Fibroblast of villous mesenchyme (primary cell): ENCODE measurements at regions not wholly inside any gene's neighbourhood (a gene's known extent, or its start where the extent isn't known, plus 50 kb on each side); places are given as distances from the start of the nearest gene placed in this dataset.
"Not testable (repeated sequence)": the region's sequence is repeated elsewhere in the genome, so short reads cannot be mapped to it uniquely, and the experiment has no call there.

ENCODE experiments used
- DNase-seq: peaks from one replicate; pipeline ENCODE4 v3.0.0-alpha.2; 2010; ENCODE audit warnings: low read depth
- H3K4me3 ChIP-seq: 2 replicates; pipeline ENCODE4 v1.5.1; 2011; ENCODE audit warnings: low read depth, mild to moderate bottlenecking, low read length
- CTCF ChIP-seq: IDR thresholded peaks from 2 replicates; pipeline ENCODE4 v1.5.1; 2012; ENCODE audit warnings: low read depth, mild to moderate bottlenecking, low read length; ENCODE audit not compliant: insufficient read depth

- no peak for DNase-seq
- TF ChIP-seq CTCF, result no peak
- no peak overlapping the region for H3K4me3 ChIP-seq
These were observed 1336.7 kb upstream of the CITED2 start for GRCh38 chr6:140711019-140711613.

GRCh38 chr6:140708441-140708840 lies 1334.0 kb upstream of the CITED2 start:
- DNase-seq, result peak; percentile 23
- no peak for TF ChIP-seq CTCF

GRCh38 chr6:140704008-140704407 lies 1329.6 kb upstream of the CITED2 start:
- H3K4me3 ChIP-seq, DNase-seq: not testable (repeated sequence)

More at GRCh38 chr6:140708441-140708840, 1334.0 kb upstream of the CITED2 start:
- H3K4me3 ChIP-seq, result no peak overlapping the region

GRCh38 chr6:140697585-140697984 lies 1323.1 kb upstream of the CITED2 start:
- TF ChIP-seq CTCF, result no peak
- DNase-seq, result no peak
- no peak overlapping the region for H3K4me3 ChIP-seq

- no peak for DNase-seq
- H3K4me3 ChIP-seq, result no peak overlapping the region
- TF ChIP-seq CTCF, result no peak
These were observed 1310.5 kb upstream of the CITED2 start for GRCh38 chr6:140684776-140685550.

GRCh38 chr6:140677781-140678528 lies 1303.5 kb upstream of the CITED2 start:
- TF ChIP-seq CTCF, result no peak
- DNase-seq, result peak; percentile 38
- H3K4me3 ChIP-seq, result no peak overlapping the region

GRCh38 chr6:140671926-140672325 lies 1297.5 kb upstream of the CITED2 start:
- no peak for TF ChIP-seq CTCF
- H3K4me3 ChIP-seq, result no peak overlapping the region
- DNase-seq, result no peak
